SU-DHL-6 (cell line): ENCODE measurements at regions not wholly inside any gene's neighbourhood (a gene's known extent, or its start where the extent isn't known, plus 50 kb on each side); places are given as distances from the start of the nearest gene placed in this dataset.

Experiments used
- EZH2phosphoT487 ChIP-seq: fragments of 200-600 bp; sonication (generic), shearing (Covaris generic); conservative IDR thresholded peaks from 2 replicates; pipeline ENCODE4 v1.6.1; 2018; ENCODE audit warnings: mild to moderate bottlenecking, antibody characterized with exemption, low read length, moderate library complexity, mixed read lengths
- TF ChIP-seq, protein P1 (sequence below): fragments of 200-600 bp; sonication (generic); IDR thresholded peaks from one replicate; pipeline ENCODE4 v1.5.1; 2017; ENCODE audit warnings: antibody characterized with exemption, mild to moderate bottlenecking, low read length, moderate library complexity; ENCODE audit not compliant: insufficient read depth, poor library complexity, severe bottlenecking

DNA sequence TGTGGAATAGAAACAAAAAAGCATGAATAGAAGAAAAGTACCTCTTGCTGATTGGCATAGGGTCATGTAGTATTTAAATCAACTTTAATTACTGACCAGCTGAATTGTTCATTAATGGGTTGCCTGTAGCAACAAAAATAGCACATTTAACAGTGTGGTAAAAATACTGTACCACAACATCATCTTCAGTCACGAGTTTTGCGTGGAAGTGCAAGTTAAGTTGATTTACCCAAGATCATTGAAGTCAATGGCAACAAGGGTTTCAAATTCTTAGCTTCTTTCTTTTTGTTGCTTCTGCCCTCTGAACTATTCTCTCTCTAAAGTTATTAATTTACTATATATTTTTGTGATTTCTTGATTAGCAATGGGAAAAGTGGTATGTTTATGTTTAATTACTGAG is 526.6 kb downstream of the C4orf33 start:
- TF ChIP-seq, protein P1, sequence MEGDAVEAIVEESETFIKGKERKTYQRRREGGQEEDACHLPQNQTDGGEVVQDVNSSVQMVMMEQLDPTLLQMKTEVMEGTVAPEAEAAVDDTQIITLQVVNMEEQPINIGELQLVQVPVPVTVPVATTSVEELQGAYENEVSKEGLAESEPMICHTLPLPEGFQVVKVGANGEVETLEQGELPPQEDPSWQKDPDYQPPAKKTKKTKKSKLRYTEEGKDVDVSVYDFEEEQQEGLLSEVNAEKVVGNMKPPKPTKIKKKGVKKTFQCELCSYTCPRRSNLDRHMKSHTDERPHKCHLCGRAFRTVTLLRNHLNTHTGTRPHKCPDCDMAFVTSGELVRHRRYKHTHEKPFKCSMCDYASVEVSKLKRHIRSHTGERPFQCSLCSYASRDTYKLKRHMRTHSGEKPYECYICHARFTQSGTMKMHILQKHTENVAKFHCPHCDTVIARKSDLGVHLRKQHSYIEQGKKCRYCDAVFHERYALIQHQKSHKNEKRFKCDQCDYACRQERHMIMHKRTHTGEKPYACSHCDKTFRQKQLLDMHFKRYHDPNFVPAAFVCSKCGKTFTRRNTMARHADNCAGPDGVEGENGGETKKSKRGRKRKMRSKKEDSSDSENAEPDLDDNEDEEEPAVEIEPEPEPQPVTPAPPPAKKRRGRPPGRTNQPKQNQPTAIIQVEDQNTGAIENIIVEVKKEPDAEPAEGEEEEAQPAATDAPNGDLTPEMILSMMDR, result no peak
- no peak for TF ChIP-seq EZH2phosphoT487
